Mesendoderm (in vitro differentiated cells): ENCODE measurements at regions not wholly inside any gene's neighbourhood (a gene's known extent, or its start where the extent isn't known, plus 50 kb on each side); places are given as distances from the start of the nearest gene placed in this dataset.
A peak's percentile ranks its signal among the peaks of the same experiment; 100 is the strongest.

Source experiments
- DNase-seq: peaks from one replicate; pipeline ENCODE4 v3.0.0; 2013
- H2AK5ac ChIP-seq: 2 replicates; pipeline ENCODE4 v1.6.1; 2013; ENCODE audit warnings: low read length, inconsistent platforms
- H2BK120ac ChIP-seq: 2 replicates; pipeline ENCODE4 v1.6.1; 2013; ENCODE audit warnings: low read depth, mild to moderate bottlenecking, low read length, moderate library complexity, mixed read lengths
- H2BK15ac ChIP-seq: replicated peaks from 2 replicates; pipeline ENCODE4 v1.6.1; 2013; ENCODE audit warnings: low read depth, mild to moderate bottlenecking, moderate library complexity
- H2BK5ac ChIP-seq: 2 replicates; pipeline ENCODE4 v1.6.1; 2013; ENCODE audit warnings: low read length, inconsistent platforms
- H3K18ac ChIP-seq: 2 replicates; pipeline ENCODE4 v1.6.1; 2013; ENCODE audit warnings: mild to moderate bottlenecking, low read length, mixed read lengths
- H3K23ac ChIP-seq: one replicate; pipeline ENCODE4 v1.6.1; 2013; ENCODE audit warnings: low read length
- H3K27ac ChIP-seq: 2 replicates; pipeline ENCODE4 v1.5.1; 2013; ENCODE audit warnings: low read depth, mild to moderate bottlenecking, inconsistent platforms, low read length, moderate library complexity
- H3K27me3 ChIP-seq: 2 replicates; pipeline ENCODE4 v1.6.1; 2013; ENCODE audit warnings: low read length, control low read depth, mild to moderate bottlenecking, inconsistent platforms; ENCODE audit not compliant: insufficient read depth, poor library complexity
- H3K36me3 ChIP-seq: 2 replicates; pipeline ENCODE4 v1.6.1; 2013; ENCODE audit warnings: low read length, inconsistent platforms; ENCODE audit not compliant: control insufficient read depth, insufficient read depth
- H3K4ac ChIP-seq: one replicate; pipeline ENCODE4 v1.6.1; 2013; ENCODE audit warnings: low read depth, mild to moderate bottlenecking, low read length, moderate library complexity
- H3K4me1 ChIP-seq: 2 replicates; pipeline ENCODE4 v1.6.1; 2013; ENCODE audit warnings: low read depth, low read length, inconsistent platforms; ENCODE audit not compliant: control insufficient read depth
- H3K4me2 ChIP-seq: 2 replicates; pipeline ENCODE4 v1.6.1; 2013; ENCODE audit warnings: low read length
- H3K4me3 ChIP-seq: 2 replicates; pipeline ENCODE4 v1.5.1; 2013; ENCODE audit warnings: mild to moderate bottlenecking, low read length
- H3K56ac ChIP-seq: one replicate; pipeline ENCODE4 v1.6.1; 2013; ENCODE audit warnings: low read length
- H3K79me1 ChIP-seq: 2 replicates; pipeline ENCODE4 v1.6.1; 2013; ENCODE audit warnings: low read length, inconsistent platforms
- H3K79me2 ChIP-seq: 2 replicates; pipeline ENCODE4 v1.6.1; 2013; ENCODE audit warnings: mild to moderate bottlenecking, low read length; ENCODE audit not compliant: control insufficient read depth, insufficient read depth
- H3K9ac ChIP-seq: 2 replicates; pipeline ENCODE4 v1.6.1; 2013; ENCODE audit warnings: low read length, inconsistent platforms
- H4K5ac ChIP-seq: one replicate; pipeline ENCODE4 v1.6.1; 2013; ENCODE audit warnings: low read length
- H4K8ac ChIP-seq: one replicate; pipeline ENCODE4 v1.6.1; 2013; ENCODE audit warnings: low read depth, mild to moderate bottlenecking, control low read depth, low read length, moderate library complexity
- WGBS: extraction: QIAGEN DNeasy Blood & Tissue Kit; methylation state at CpG from one replicate; pipeline ENCODE4 v1.1.7; 2013; ENCODE audit warnings: low lambda C conversion rate, missing lambda C conversion rate; ENCODE audit not compliant: insufficient coverage; ENCODE audit errors: extremely low coverage; 5-methylcytosine and 5-hydroxymethylcytosine counted together

DNA sequence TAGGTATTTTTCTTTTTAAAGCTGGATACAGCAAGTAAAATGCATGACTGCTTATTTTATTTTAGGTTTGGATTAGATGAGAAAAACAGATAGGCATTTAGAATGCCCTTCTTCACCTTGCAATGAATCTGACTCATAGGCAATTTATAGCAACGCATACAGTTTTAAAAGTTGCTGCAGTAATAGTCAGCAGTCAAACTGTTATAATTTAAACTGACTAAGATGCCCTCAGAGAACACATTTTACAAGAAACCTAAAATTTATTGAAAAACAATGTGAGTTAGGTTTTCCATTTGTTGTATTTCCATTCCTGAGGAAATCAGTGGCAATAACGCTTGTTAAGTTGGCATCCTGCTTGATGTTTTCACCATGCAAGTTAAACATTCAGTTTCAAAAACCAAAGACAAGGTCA is 1128.2 kb upstream of the PCDH9 start:
- no peaks in the 10 kb centered on the region for H3K79me2 ChIP-seq
- H2AK5ac ChIP-seq: no peak overlapping the region
- no CpG with 5 or more reads among the region's 2 CpGs for WGBS

DNA sequence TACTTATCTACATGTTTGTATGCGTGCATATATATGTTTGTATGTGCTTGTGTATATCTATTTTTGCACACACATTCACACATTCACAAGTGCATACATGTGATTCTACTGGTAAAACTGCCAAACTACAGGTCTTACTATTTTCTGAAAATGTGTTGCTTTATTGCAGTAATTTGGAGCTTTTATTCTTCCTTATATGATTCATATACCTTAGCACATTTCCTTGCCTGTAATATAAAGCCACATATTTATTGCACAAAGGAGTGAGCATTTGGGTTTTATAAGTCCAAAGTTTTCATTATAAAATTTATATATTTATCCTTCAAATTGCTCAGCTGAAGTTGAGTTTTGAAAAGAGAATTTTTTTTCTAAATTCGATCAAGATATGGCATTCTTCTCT is 1120.4 kb upstream of the PCDH9 start:
- Histone ChIP-seq H3K27me3 (no peaks in the 10 kb centered on the region), H3K9ac (no peak overlapping the region), H2BK120ac (no peak overlapping the region), H2AK5ac (no peak overlapping the region), H2BK5ac (no peak overlapping the region), H3K4ac (no peak overlapping the region), H3K4me3 (no peak overlapping the region), H3K79me2 (no peaks in the 10 kb centered on the region), H2BK15ac (no peak overlapping the region), H4K5ac (no peak overlapping the region), H3K23ac (no peak overlapping the region), H3K4me2 (no peak overlapping the region), H3K79me1 (no peaks in the 10 kb centered on the region), H3K36me3 (no peaks in the 10 kb centered on the region), H3K56ac (no peak overlapping the region), H3K27ac (no peak overlapping the region), H3K18ac (no peak overlapping the region), H3K4me1 (no peaks in the 10 kb centered on the region), H4K8ac (no peak overlapping the region)
- no CpG with 5 or more reads among the region's 2 CpGs for WGBS
- no peak for DNase-seq

More for the DNA sequence above, 1128.2 kb upstream of the PCDH9 start:
- no peak overlapping the region for H2BK5ac ChIP-seq
- no peak overlapping the region for H3K4me2 ChIP-seq
- H3K18ac ChIP-seq: no peak overlapping the region
- no peak overlapping the region for H3K4me3 ChIP-seq
- no peak overlapping the region for H3K9ac ChIP-seq
- H2BK15ac ChIP-seq: no peak overlapping the region
- no peaks in the 10 kb centered on the region for H3K4me1 ChIP-seq
- no peak overlapping the region for H3K4ac ChIP-seq
- H4K8ac ChIP-seq: no peak overlapping the region
- H3K27me3 ChIP-seq: no peaks in the 10 kb centered on the region
- no peaks in the 10 kb centered on the region for H3K36me3 ChIP-seq
- DNase-seq: peak; percentile 14
- H4K5ac ChIP-seq: no peak overlapping the region
- H3K79me1 ChIP-seq: no peaks in the 10 kb centered on the region
- H2BK120ac ChIP-seq: no peak overlapping the region
- H3K56ac ChIP-seq: no peak overlapping the region
- no peak overlapping the region for H3K23ac ChIP-seq
- no peak overlapping the region for H3K27ac ChIP-seq

DNA sequence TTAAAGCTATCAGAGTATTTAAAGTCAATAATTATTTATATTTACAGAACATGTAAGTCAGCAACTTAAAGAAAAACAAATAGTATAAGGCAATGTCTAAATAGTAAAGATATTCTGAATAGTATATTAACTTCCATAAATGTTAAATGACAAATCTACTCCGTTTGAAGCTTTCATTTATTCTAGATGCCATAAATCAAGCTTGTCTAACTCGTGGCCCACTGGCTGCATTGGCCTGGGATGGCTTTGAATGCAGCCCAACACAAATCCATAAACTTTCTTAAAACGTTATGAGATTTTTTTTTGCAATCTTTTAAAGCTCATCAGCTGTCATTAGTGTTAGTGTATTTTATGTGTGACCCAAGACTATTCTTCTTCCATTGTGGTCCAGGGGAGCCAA is 1117.1 kb upstream of the PCDH9 start:
- no peaks in the 10 kb centered on the region for H3K36me3 ChIP-seq
- H4K8ac ChIP-seq: no peak overlapping the region
- H3K79me1 ChIP-seq: no peaks in the 10 kb centered on the region
- no peak overlapping the region for H2BK5ac ChIP-seq
- H3K4me2 ChIP-seq: no peak overlapping the region
- DNase-seq: no peak
- no peaks in the 10 kb centered on the region for H3K4me1 ChIP-seq
- H3K18ac ChIP-seq: no peak overlapping the region
- H3K9ac ChIP-seq: no peak overlapping the region
- H3K79me2 ChIP-seq: no peaks in the 10 kb centered on the region
- no peak overlapping the region for H2BK15ac ChIP-seq
- H3K27ac ChIP-seq: no peak overlapping the region
- no peak overlapping the region for H3K4ac ChIP-seq
- H3K56ac ChIP-seq: no peak overlapping the region
- no peak overlapping the region for H3K23ac ChIP-seq
- no peak overlapping the region for H2BK120ac ChIP-seq
- no peaks in the 10 kb centered on the region for H3K27me3 ChIP-seq
- no peak overlapping the region for H3K4me3 ChIP-seq
- no CpG with 5 or more reads among the region's 3 CpGs for WGBS
- H4K5ac ChIP-seq: no peak overlapping the region
- H2AK5ac ChIP-seq: no peak overlapping the region

DNA sequence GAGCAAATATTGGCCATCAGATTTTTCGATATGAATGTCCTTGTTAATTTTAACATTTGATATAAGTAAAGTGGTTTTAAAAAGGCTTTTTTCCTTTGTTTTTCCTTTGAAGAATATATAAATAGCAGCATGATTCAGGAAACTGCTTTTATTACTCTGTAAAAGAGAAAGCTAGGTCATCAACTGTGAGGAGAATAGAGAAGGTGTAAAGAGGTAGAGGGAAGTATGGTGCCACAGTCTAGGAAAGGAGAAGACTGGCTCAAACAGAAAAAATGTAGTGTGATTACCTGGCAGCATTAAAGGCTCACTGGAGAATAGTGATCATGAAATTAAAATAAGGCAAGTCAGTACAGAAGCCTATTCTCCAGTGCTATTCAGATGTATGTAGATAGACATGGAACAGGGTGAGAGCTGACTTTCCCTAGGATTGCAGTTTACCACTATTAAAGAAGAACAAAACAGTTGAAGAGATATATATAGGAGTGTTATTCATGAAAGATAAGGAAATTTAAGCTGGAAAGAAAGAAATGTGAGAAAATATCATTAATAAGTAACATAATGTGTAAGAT is 1115.9 kb upstream of the PCDH9 start:
- WGBS: no CpG with 5 or more reads among the region's 1 CpG
- H3K36me3 ChIP-seq: no peaks in the 10 kb centered on the region
- H4K5ac ChIP-seq: no peak overlapping the region
- H3K23ac ChIP-seq: no peak overlapping the region
- H3K4me1 ChIP-seq: no peaks in the 10 kb centered on the region
- H2AK5ac ChIP-seq: no peak overlapping the region
- H3K27ac ChIP-seq: no peak overlapping the region
- H3K79me1 ChIP-seq: no peaks in the 10 kb centered on the region
- H3K18ac ChIP-seq: no peak overlapping the region
- no peak overlapping the region for H3K56ac ChIP-seq
- no peak overlapping the region for H2BK5ac ChIP-seq
- H3K4me2 ChIP-seq: no peak overlapping the region
- H2BK120ac ChIP-seq: no peak overlapping the region
- H3K27me3 ChIP-seq: no peaks in the 10 kb centered on the region
- no peak overlapping the region for H4K8ac ChIP-seq
- H3K4me3 ChIP-seq: no peak overlapping the region
- H3K79me2 ChIP-seq: no peaks in the 10 kb centered on the region
- no peak overlapping the region for H2BK15ac ChIP-seq
- no peak overlapping the region for H3K4ac ChIP-seq
- H3K9ac ChIP-seq: no peak overlapping the region
- DNase-seq: no peak

DNA sequence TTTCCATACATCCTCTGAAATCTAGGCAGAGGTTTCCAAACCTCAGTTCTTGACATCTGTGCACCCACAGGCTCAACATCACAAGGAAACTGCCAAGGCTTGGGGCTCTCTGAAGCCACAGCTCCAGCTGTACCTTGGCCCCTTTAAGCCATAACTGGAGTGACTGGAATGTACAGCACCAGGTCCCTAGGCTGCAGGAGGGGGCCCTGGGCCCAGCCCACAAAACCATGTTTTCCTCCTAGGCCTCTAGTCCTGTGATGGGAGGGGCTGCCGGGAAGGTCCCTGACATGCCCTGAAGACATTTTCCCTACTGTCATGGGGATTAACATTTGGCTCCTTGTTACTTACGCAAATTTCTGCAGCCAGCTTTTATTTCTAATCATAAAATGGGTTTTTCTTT is 1093.0 kb upstream of the PCDH9 start:
- no peaks in the 10 kb centered on the region for H3K79me1 ChIP-seq
- no peak overlapping the region for H3K56ac ChIP-seq
- no peaks in the 10 kb centered on the region for H3K79me2 ChIP-seq

DNA sequence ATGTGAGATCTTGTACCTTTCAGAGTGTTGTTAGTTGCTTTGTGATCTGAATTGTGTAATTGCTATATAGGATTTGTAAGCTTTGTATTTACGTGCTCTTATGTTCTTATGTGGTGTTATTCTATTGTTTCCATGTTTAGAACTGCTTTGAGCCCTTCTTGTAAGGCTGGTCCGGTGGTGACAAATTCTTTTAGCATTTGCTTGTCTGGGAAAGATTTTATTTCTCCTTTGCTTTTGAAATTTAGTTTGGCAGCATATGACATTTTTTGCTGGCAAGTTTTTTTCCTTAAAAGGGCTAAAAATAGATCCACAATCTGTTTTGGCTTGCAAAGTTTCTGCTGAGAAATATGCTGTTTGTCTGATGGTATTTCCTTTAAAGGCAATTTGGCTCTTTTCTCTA is 1089.2 kb upstream of the PCDH9 start:
- H3K79me2 ChIP-seq: no peaks in the 10 kb centered on the region
- no peaks in the 10 kb centered on the region for H3K79me1 ChIP-seq
- no CpG with 5 or more reads among the region's 2 CpGs for WGBS
- no peak overlapping the region for H2BK5ac ChIP-seq
- no peak for DNase-seq
- H3K9ac ChIP-seq: no peak overlapping the region
- no peak overlapping the region for H3K4me3 ChIP-seq
- no peak overlapping the region for H4K5ac ChIP-seq
- H2BK15ac ChIP-seq: no peak overlapping the region
- H3K4me2 ChIP-seq: no peak overlapping the region
- H4K8ac ChIP-seq: no peak overlapping the region
- no peak overlapping the region for H3K23ac ChIP-seq
- H3K27ac ChIP-seq: no peak overlapping the region
- H3K4ac ChIP-seq: no peak overlapping the region
- H2BK120ac ChIP-seq: no peak overlapping the region
- no peak overlapping the region for H2AK5ac ChIP-seq
- no peak overlapping the region for H3K18ac ChIP-seq
- H3K36me3 ChIP-seq: no peaks in the 10 kb centered on the region
- H3K56ac ChIP-seq: no peak overlapping the region
- no peaks in the 10 kb centered on the region for H3K4me1 ChIP-seq
- H3K27me3 ChIP-seq: no peaks in the 10 kb centered on the region

More for the DNA sequence above, 1093.0 kb upstream of the PCDH9 start:
- no peak overlapping the region for H2BK5ac ChIP-seq
- H3K27me3 ChIP-seq: no peaks in the 10 kb centered on the region
- no peak overlapping the region for H2BK120ac ChIP-seq
- no peak for DNase-seq
- H3K18ac ChIP-seq: no peak overlapping the region
- no CpG with 5 or more reads among the region's 2 CpGs for WGBS
- no peak overlapping the region for H3K9ac ChIP-seq
- H4K5ac ChIP-seq: no peak overlapping the region
- no peak overlapping the region for H3K23ac ChIP-seq
- H2AK5ac ChIP-seq: no peak overlapping the region
- H3K27ac ChIP-seq: no peak overlapping the region
- H2BK15ac ChIP-seq: no peak overlapping the region
- H3K4me1 ChIP-seq: no peaks in the 10 kb centered on the region
- H3K4ac ChIP-seq: no peak overlapping the region
- H3K36me3 ChIP-seq: no peaks in the 10 kb centered on the region
- H3K4me2 ChIP-seq: no peak overlapping the region
- H3K4me3 ChIP-seq: no peak overlapping the region
- H4K8ac ChIP-seq: no peak overlapping the region
